Stimulated activated naive CD4-positive, alpha-beta T cell (primary cell): ENCODE measurements at regions not wholly inside any gene's neighbourhood (a gene's known extent, or its start where the extent isn't known, plus 50 kb on each side); places are given as distances from the start of the nearest gene placed in this dataset.

Source experiments
- DNase-seq, 6 experiments: peaks; one replicate each; lab custom pipeline; 2025; lab: John Stamatoyannopoulos, UW

DNA sequence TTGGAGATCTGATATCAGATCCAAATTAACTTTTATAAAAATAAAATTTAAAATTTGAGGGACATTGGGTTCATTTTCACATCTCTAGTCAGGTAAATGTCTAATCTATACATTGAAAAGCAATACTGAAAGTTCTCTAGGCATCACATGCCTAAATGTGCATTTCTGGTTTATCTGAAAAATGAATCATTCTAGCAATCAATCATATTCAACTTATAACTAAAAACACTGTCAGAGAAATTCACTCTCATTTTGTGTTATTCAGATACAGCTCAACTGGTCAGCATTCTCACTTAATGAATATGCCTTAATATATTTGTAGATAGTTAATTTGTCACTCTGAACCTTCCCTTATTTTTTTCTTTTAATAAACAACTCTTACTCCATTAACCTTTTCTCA is 243.2 kb downstream of the CASP12 start:
- no peak for DNase-seq

DNA sequence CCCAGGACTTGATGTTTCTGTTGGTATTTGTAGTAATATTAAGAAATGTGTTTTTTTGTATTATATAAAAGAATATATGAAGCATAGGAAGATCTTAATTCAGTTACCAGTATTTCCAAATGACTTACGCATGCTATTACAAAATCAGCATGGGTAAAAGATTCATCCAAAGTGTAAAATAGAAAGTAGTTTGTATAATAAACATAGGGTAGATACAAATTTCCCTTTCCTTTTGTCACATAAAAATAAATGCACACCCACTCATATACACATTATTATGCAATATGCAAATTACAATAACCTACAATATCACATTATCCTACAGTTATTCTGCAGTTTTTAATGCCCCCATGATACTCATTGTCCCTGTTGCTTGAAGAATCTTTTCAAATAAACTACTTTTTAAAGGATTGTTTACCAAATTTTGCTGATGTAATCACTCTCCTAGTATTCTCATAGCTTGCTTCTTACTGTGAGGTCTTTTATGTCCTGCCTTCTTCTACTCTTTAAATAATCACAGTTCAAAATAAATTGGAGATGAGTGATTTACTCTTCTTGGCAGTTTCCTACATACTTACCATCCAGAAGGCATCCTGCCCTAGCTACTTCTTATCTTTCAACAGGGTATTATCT is 244.0 kb downstream of the CASP12 start:
- DNase-seq = no peak

DNA sequence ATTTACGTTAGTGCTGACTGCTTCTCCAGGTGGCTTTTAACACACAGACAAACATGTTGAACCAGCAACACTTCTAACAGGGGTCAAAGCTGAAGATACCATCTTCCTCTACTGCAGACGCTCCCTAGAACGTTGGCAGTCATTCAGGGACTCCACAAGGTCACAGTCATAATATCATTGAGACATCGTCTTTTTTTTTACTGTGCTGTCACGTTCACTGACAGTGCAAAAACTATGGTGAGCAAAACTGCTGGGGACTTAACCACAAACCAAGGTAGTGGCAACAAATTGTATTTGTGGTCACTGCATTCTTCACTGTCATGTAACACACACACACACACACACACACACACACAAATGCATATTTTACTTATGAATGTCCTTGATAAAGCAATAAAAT is 244.9 kb downstream of the CASP12 start:
- DNase-seq = no peak

DNA sequence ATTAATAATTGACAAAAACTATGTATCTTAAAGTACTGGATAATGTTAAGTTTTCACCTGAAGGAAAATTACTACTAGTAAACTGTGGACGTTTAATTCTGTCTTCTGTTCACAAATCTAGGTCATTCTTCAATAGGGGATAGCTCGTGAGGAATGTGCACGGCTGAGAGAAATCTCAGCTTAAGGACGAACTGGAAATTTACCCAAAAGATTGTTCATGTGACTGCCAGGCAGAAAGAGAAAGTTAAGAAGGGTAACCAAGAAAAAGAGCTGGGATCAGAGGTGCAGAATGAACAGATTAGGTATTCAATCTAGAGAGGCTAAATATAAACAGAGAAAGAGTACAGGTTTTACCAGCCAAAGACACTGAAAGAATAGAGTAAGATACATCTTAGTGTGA is 245.3 kb downstream of the CASP12 start:
- no peak for DNase-seq

DNA sequence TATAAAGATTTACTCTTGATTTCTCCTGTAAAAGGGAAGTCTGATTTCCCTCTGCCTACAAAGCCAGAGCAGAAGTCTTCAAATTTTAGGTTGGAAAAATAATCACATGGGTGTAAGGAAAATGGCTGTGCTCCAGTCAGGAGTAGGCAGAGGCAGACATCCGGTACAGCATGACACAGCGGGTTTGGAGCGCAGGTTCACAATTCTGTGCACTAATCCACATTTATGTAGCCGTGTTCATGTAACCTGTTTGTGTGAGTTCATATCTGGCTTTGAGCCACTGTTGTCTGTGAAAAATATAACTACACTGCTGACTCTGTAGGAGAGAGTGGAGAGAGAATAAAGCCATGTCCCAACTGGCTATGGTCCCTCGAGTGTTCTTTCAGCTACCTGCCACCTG is 248.0 kb downstream of the CASP12 start:
- no peak for DNase-seq

DNA sequence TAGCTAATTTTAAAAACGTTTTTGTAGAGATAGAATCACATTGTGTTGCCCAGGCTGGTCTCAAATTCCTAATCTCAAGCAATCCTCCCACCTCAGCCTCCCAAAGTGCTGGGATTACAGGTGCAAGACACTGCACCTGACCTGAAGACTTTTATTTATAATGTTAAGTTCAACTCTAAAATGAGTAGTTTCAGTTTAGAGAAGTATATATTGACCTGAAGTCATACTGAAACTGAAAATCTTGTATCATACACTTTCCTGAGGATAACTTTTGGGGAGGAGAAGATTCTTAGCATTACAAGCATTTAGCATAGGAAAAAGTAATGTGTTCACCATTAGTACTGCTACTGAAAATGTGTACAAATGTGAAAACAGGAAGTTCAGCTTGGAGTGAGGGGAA is 249.3 kb downstream of the CASP12 start:
- no peak for DNase-seq

DNA sequence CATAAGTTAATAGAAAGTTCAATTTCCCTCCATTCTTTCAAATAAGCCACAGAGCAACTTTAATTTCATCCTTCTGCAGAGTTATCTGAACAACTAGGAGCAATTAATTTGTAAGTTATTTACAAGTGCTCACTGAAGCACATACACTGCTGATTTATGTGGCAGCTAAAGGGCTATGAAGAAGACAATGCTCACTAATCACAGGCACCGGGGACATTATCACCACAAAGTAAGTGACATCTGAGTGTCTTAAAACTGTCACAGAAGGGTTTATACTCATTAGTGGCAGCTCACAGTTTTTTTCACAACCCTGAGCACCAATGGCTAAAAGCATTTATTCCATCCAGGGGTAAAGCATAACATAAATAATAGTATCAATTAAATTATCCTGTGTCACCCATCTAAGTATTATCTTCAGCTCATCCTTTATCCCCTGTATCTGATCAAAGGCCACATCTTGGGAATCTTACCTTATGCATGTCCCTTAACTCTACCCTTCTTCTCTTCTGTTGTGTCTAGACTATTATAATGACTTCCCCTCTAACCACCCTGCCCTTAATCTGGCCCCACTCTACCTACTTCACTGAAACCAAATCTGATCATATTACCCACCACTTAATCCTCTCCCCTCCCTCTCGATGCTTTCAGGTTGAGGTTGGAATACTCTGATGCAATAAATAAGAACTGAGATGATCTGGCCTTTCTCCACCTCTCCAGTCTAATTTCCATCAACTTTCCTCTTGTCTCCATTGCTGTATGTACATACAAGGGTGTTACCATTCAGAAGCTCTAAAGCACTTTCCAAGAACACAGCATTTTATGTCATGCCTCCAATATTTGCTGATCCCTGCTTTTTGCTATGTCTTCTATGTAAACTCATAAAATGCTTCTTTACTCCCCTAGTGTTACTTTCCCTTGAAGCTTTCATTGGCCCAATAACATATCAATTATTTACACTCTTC is 252.7 kb downstream of the CASP12 start:
- no peak for DNase-seq

DNA sequence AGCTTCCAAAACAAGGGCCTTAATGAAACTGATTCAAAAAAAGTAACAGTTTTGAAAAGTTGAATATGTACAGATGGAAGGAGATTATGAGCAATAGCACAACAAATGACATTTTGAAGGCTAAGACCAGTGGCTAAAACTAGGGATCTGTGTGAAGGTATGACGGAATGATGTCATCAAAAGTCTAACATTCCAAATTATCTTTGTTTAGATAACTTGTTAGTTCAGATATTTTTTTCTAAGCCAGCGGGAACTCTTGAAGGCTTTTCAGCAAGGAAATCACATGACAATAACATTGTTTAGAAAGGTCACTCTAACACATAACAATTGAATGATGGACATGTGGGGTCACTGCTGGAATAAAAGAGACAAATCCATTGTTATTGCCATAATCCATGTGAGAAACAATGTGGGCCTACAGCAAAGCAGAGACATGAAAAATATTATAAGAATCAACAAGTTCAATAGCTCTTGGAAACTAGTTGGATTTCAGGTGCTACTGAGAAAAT is 260.5 kb downstream of the CASP12 start:
- no peak for DNase-seq

DNA sequence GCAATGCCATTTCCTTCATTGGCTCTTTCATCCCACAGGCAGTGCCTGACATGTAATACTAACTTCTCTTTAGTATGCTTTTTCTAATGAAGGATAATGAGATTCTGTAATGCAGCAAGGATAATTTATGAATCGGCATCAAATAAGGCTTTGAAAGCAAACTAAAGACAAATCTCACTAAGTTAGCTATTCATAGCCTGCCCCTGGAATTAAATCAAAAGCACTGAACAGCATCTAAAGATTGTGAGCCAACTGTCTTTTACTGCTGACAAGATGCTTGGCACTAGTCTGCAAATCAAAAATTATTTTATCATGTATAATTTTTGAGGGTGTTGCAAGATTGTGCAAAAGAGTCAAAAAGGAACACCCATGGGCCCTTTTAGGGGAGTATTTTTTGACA is 265.0 kb downstream of the CASP12 start:
- no peak for DNase-seq

DNA sequence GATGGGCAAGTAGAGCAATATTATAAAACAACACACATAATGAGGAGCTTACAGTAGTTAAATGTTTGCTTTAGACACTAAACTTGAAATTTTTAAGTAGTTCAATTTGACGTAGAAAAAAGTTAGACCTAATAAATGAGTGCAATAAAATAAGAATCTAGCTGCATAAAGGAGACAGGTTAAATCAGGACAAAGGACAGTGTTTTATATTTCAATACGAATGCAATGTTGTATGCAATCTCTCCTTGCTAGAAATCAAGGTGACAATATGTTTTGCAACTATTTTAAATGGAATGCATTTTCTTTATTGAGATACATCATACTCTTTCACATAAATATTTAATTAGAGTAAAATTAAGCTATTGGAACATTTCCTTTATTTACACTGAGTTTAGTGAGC is 267.9 kb downstream of the CASP12 start:
- no peak for DNase-seq

DNA sequence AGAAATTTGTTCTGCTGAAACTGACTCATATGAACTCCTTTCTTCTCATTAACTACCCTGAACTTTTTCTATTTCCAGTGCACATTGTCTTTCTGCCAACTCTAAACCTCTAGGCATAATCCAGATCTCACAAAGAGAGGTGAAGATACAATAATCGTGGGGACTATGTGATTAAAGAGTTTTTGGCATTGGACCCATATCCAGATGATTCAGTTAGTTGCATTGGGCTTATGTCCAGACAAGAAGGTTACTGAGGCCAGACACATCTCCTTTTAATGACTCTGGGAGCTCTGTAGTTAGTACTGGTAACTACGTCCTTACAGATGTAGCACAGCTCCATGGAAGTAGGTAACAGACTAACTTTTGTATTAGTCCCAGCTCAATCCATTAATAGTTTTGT is 273.0 kb downstream of the CASP12 start:
- no peak for DNase-seq

DNA sequence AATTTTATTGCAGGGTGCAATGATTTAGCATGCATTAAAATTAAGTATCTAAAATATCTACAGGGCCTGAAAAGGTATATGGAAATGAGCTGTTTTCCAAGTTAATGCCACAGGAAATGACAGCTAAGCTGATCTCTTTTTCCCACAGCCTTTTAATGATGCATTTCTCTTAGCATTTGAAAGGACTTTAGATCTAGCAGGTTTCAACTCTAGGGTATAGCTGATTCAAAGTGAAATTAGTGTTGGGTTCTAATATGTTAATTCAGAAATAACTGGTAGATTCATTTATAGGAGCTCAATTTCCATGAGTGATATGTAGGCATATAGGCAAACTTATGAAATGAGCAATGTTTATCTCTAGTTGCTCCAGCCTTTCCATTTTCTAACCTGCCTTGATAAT is 274.2 kb downstream of the CASP12 start:
- DNase-seq = no peak

DNA sequence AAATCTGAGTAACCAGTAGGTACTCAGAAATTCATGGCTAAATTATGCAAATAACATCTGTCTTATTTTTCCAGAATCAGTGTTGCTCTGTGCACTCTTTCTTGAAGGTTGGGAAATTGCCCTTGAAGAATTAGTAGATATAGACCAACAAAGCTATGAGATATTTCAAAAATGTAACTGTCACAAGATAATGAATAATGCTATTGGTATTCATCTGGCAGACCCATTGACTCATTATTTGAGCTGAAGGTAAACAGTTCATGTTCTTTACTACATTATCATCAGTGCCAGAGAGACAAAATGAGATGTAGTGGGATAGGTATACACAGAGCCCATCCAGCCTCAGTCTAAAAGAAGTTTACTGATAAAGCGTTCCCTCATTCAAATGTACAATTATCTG is 274.7 kb downstream of the CASP12 start:
- DNase-seq = no peak

DNA sequence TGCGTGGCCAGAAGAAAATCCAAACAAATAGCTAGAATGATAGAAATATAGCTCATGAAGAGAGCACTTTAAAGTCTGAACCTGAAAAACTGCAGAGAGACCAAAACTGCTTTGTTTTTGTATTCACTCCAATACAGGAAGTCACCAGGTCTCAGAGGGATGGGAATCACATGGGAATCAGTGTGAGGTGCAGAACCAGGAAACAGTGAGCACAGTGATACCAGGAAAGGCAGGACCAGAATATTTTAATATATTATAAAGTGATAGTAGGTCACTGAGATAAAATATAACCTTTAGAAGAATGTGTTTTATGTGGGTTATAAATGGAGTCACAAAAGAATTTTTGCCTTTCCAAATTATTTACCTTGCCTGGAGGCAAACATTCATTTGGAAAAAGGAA is 277.3 kb downstream of the CASP12 start:
- DNase-seq = no peak

DNA sequence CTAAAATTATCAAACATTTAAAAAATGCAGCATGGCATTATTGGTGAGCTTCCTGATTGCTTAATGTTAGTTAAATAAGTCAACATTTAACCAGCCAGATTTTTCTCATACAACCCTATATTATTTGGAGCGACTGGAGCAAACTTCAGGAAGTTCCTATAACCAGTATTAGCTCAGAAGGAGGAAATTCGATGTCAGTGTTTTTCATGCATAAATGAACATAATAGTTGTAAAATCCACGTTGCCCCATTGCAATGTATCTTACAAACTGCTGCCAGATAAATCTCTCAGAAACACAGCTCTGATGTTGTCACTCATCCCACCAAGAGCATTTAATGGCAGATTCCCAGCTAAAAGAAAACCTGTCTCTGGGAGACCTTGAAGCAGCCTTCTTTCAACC is 278.5 kb downstream of the CASP12 start:
- DNase-seq = no peak

DNA sequence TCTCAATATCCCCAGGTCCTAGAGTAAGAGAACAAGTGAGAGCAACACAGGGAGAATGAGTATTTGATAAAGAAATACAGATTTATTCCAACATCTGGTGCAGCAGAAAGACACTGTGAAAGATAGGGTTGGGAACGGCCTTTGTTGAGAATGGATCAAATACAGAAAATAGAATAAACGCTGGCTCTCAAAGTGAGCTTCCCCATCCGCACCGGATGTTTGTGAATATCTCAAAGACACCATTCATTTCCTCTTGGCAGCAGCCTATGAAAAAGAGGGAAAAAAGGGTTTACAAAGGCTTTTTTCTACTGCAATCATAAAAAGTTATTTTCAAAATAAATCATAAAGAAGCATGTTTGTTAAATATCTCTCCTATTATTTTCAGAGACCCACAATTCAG is 279.3 kb downstream of the CASP12 start:
- no peak for DNase-seq

DNA sequence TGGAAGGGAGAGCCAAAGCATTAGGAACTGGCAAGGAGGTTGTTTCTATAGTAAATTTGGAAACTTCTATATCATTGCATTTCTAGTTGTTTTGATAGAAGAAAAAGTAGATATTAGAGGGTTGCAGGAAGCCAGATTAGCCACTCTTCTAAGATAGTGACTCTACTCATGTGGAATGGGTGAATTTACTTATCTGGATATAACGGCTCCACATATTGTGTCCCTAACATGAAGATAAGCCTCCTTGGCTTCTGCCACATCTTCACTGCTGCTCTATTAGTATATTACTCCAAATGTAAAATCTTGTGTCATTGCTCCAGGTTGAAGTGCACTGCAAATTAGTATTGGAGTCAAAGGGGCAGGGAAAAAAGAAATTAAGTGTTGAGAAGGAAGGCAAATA is 283.3 kb downstream of the CASP12 start:
- DNase-seq = no peak

DNA sequence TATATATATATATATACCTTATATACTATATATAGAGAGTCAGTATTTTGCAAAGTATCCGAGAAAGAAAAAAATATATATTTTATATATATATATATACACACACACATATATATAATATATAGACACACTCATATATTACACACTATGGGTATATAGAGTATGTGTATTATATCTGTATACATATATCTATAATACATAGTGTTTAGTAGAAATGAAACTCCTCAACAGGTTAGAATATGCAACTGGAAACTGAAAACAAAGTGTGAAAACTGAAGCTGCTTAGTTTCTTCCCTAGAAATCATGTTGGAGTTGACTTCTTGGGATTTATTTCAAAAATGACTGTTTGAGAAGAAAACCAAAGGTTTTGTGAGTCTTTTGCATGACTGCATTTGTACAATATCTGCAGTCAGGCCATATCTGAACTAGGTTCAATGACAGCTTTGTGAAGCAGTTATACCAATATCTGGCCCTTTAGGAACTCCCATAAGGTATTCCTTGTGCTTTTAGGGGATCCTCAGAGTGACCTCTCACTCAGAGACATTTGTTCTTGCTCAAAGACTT is 284.1 kb downstream of the CASP12 start:
- DNase-seq = no peak

DNA sequence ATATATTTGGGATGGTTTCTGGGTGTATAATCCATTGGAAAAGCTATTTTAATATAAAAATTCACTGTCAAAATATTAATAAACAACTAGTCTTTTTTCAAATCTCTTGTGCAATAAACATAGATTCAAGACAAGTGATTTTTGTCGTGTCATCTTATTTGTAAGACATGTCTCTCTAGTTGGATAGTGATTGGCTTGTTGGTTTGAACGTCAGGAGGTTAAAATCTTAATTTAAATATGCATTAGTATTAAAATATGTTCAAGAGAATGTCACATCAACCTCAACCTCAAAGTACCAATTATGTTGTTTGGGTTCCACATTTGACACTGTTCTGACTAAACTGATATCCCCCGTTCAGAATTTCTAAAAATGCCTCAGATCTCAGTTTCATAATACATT is 287.6 kb downstream of the CASP12 start:
- DNase-seq = no peak

DNA sequence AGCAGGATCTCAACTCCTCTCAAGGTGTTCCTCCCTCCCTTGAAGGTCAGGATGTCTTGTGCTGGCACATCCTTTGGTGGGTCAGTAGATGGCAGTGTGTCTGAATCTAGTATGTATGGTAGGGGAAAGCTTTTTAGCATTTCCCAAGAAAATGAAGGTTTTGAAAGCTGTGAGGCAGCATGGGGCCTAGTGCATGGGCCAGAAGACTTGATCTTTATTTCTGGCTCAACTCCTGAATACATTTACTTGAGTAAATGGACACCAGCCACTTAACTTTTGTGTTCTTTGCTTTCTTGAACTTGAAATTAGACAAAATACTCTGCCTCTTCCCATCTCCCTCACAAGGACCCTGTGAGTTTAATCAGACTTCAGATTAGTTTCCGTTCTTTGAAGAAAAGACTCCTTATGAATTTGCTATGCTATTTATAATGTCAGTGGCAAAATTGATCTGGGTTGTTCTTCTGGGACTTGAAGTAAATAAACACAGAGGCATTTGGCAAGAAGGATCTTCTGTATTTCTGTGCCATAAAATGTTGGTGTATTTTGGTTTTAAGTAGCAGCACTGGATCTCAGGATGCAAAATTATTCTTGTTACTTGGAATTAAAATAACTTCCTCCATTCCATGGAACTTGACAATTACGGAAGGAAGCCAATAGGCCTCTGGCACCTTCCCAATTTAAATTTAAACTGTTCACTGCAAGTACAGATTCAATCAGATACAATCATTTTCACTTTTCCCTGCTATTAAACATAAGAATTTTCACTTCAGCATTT is 288.8 kb downstream of the CASP12 start:
- DNase-seq = peak in 4 of 6 experiments; percentile 10 to 59 (median 35)

DNA sequence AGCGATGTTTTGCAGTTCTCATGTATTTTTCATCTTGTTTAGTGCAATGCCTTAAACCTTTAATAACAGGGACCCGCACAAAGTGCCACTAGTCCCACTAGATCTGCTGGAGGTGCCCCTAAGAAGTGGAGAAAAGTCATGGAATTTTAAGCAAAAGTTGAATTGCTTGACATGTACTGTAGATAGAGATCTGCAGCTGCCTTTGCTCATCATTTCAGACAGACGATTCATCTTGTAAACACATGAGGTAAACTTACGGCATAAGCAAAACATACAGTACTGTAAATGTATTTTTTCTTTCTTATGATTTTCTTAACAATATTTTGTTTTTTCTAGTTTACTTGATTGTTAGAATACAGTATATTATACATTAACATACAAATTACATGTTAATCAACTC is 295.6 kb downstream of the CASP12 start:
- DNase-seq = no peak

DNA sequence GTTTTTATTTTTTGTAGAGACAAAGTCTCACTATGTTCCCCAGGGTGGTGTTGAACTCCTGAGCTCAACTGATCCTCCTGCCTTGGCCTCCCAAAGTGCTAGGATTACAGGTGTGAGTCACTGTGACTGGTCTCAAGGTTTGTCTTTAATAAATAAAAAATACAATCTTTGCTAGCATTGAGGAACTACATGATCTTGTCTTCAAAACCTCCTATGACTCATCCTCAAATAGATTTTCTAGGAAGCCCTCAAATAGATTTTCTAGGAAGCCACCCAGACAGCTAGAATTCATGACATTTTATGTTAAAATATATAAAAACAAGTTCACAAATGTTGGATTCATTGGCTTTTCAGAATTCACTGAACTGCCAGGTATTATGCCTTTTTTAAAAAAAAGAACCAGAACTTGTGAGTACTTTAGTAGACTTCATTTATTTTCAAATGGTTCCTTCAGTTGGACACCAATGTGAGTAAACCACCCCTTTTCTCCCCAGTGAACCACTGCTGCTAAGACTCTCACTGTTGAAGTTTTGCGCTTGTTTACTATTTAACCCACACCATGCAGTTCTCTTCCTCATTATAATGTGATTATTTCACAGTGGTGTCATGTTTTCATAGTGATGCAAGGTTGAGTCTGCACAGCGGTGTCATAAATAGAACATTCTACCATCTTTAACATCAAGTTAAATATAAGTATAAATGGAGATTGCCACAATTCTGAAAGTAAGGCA is 303.9 kb downstream of the CASP12 start:
- no peak for DNase-seq
